Panc1 (cell line): ENCODE measurements at regions not wholly inside any gene's neighbourhood (a gene's known extent, or its start where the extent isn't known, plus 50 kb on each side); places are given as distances from the start of the nearest gene placed in this dataset.

Experiments used
- ATAC-seq: fragments of 200-7000 bp; cut with Tn5 transposase; 2 replicates; pipeline ENCODE4 v1.9.1; 2020; ENCODE audit warnings: mild to moderate bottlenecking, moderate library complexity
- BruUV-seq: library from RNA; stranded (reverse); fragments of 400-500 nt; replicated peaks from 2 replicates; lab custom pipeline; 2021; lab: Mats Ljungman, UMichigan
- CTCF ChIA-PET: fragments of 300-600 bp; sonication (Branson Sonifier 250); formaldehyde crosslinking; loops from one replicate; lab custom pipeline; 2022; ENCODE audit warnings: antibody characterized with exemption; lab: Charles Lee
- POLR2A ChIA-PET: fragments of 300-600 bp; sonication (Branson Sonifier 250); formaldehyde crosslinking; loops from one replicate; lab custom pipeline; 2022; ENCODE audit warnings: antibody characterized with exemption; lab: Charles Lee
- DNase-seq: peaks from one replicate; pipeline ENCODE4 v3.0.0-alpha.2; 2010; ENCODE audit warnings: low read depth, low spot score
- H3K27ac ChIP-seq: 2 replicates; pipeline ENCODE4 v1.5.1; 2011; ENCODE audit warnings: mild to moderate bottlenecking, low read length, inconsistent platforms
- H3K27me3 ChIP-seq: fragments of 200-500 bp; sonication (Bioruptor generic); 2 replicates; pipeline ENCODE4 v1.6.0; 2014; ENCODE audit warnings: low read length, inconsistent platforms; ENCODE audit not compliant: control insufficient read depth, insufficient read depth
- H3K36me3 ChIP-seq: fragments of 200-500 bp; sonication (Bioruptor generic); 2 replicates; pipeline ENCODE4 v1.5.1; 2014; ENCODE audit warnings: inconsistent platforms, mild to moderate bottlenecking, low read length, moderate library complexity; ENCODE audit not compliant: control insufficient read depth, insufficient read depth
- H3K4me1 ChIP-seq: 2 replicates; pipeline ENCODE4 v1.5.1; 2011; ENCODE audit warnings: inconsistent platforms, mild to moderate bottlenecking, low read length, moderate library complexity; ENCODE audit not compliant: control insufficient read depth, insufficient read depth
- H3K4me3 ChIP-seq, 2 experiments: 2 replicates each; pipeline ENCODE4 v1.5.1; 2011 to 2012; ENCODE audit warnings: low read depth in 2 of 2, low read length in 2 of 2, mild to moderate bottlenecking in 2 of 2, inconsistent platforms in 1 of 2, moderate library complexity in 1 of 2
- H3K9me3 ChIP-seq: fragments of 200-500 bp; sonication (Bioruptor generic); 2 replicates; pipeline ENCODE4 v1.5.1; 2014; ENCODE audit warnings: low read depth, mild to moderate bottlenecking, inconsistent platforms, low read length, moderate library complexity; ENCODE audit not compliant: control insufficient read depth, insufficient read depth
- CTCF ChIP-seq: fragments of 450-650 bp; IDR thresholded peaks from 2 replicates; pipeline ENCODE4 v1.5.1; 2017; ENCODE audit warnings: mild to moderate bottlenecking
- POLR2AphosphoS5 ChIP-seq: IDR thresholded peaks from 2 replicates; pipeline ENCODE4 v1.6.1; 2012; ENCODE audit warnings: mild to moderate bottlenecking, low read depth, low read length, moderate library complexity
- SIN3A ChIP-seq: IDR thresholded peaks from 2 replicates; pipeline ENCODE4 v1.6.1; 2012; ENCODE audit warnings: low read depth, mild to moderate bottlenecking, low read length, moderate library complexity, borderline replicate concordance; ENCODE audit not compliant: insufficient read depth
- TCF7L2 ChIP-seq: IDR thresholded peaks from 2 replicates; pipeline ENCODE4 v1.6.1; 2011; ENCODE audit warnings: mild to moderate bottlenecking, low read depth, low read length, inconsistent platforms
- in situ Hi-C: cut with HindIII; loops from 2 replicates; pipeline ENCODE4 v1.10.0; 2016; ENCODE audit warnings: low sequenced_read_pairs, low pct_unique_long_range_greater_than_20kb
- intact Hi-C: fragments of 100-400 bp; cut with micrococcal nuclease; formaldehyde crosslinking; loops from one replicate; pipeline ENCODE4 v1.10.0; 2022; ENCODE audit not compliant: unreplicated experiment
- TF ChIP-seq, protein P1 (sequence below), 2 experiments: IDR thresholded peaks; 2 replicates each; pipeline ENCODE4 v1.6.1; 2011 to 2012; ENCODE audit warnings: low read depth in 2 of 2, control low read depth in 1 of 2, low read length in 1 of 2, mild to moderate bottlenecking in 1 of 2, moderate library complexity in 1 of 2; ENCODE audit not compliant: insufficient read depth in 1 of 2

DNA sequence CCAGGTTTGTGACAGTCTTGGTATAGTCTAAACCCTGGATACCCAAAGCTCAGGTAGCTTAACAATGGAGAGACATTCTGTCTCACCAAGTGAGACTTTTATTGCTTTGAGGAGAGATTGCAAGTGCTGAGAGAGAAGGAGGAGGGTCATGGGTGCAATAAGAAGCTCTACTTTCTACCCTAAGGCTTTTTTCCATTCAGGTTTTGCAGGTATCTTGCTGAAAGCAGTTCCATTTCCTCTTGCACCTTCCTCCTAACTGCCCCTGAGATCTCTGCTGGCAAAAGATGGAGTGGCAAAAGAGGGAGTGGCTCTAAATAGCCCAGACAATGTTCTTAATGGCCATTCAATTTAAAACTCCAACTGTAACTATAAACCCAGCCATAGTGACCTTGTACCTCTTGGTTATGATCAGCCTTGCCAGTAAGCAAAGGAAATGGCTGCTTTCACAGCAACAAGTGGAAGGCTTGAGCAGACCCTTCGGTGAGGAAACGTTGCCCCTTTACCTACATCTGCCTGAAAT, 105.6 kb upstream of the CPEB2 start:
- DNase-seq (no peak), ATAC-seq (no peak)
- Histone ChIP-seq H3K27me3 (no peaks in the 10 kb centered on the region), H3K4me1 (no peaks in the 10 kb centered on the region), H3K36me3 (no peaks in the 10 kb centered on the region), H3K27ac (no peak overlapping the region), H3K9me3 (no peaks in the 10 kb centered on the region), H3K4me3 (no peak overlapping the region)
- intact Hi-C loops: no loop called here
- ChIA-PET POLR2A (no interaction called here), CTCF (no interaction called here)
- TF ChIP-seq SIN3A: no peak
- TF ChIP-seq CTCF: no peak
- no peak for TF ChIP-seq TCF7L2
- TF ChIP-seq, protein P1, sequence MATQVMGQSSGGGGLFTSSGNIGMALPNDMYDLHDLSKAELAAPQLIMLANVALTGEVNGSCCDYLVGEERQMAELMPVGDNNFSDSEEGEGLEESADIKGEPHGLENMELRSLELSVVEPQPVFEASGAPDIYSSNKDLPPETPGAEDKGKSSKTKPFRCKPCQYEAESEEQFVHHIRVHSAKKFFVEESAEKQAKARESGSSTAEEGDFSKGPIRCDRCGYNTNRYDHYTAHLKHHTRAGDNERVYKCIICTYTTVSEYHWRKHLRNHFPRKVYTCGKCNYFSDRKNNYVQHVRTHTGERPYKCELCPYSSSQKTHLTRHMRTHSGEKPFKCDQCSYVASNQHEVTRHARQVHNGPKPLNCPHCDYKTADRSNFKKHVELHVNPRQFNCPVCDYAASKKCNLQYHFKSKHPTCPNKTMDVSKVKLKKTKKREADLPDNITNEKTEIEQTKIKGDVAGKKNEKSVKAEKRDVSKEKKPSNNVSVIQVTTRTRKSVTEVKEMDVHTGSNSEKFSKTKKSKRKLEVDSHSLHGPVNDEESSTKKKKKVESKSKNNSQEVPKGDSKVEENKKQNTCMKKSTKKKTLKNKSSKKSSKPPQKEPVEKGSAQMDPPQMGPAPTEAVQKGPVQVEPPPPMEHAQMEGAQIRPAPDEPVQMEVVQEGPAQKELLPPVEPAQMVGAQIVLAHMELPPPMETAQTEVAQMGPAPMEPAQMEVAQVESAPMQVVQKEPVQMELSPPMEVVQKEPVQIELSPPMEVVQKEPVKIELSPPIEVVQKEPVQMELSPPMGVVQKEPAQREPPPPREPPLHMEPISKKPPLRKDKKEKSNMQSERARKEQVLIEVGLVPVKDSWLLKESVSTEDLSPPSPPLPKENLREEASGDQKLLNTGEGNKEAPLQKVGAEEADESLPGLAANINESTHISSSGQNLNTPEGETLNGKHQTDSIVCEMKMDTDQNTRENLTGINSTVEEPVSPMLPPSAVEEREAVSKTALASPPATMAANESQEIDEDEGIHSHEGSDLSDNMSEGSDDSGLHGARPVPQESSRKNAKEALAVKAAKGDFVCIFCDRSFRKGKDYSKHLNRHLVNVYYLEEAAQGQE (IDR thresholded peaks at IDR 0.05; ENCODE audit: insufficient read depth in 1 of 2, low read depth in 2 of 2, low read length in 1 of 2): no peak
- no peak for TF ChIP-seq POLR2AphosphoS5
- in situ Hi-C loops: no loop called here
- BruUV-seq: no TSS peak

- H3K27me3 ChIP-seq: no peaks in the 10 kb centered on the region
- in situ Hi-C loops: no loop called here
- no peaks in the 10 kb centered on the region for H3K36me3 ChIP-seq
- POLR2A ChIA-PET: no interaction called here
- DNase-seq (no peak), ATAC-seq (no peak)
- BruUV-seq: no TSS peak
- H3K4me1 ChIP-seq: no peaks in the 10 kb centered on the region
- TF ChIP-seq TCF7L2: no peak
- TF ChIP-seq CTCF: no peak
- no peak for TF ChIP-seq SIN3A
- TF ChIP-seq POLR2AphosphoS5: no peak
- TF ChIP-seq, protein P1 (IDR thresholded peaks at IDR 0.05; ENCODE audit: insufficient read depth in 1 of 2, low read depth in 2 of 2, low read length in 1 of 2): no peak
- intact Hi-C loops: no loop called here
- H3K27ac ChIP-seq: no peak overlapping the region
- CTCF ChIA-PET: no interaction called here
- H3K4me3 ChIP-seq: no peak overlapping the region
- H3K9me3 ChIP-seq: no peaks in the 10 kb centered on the region
Observed at GRCh38 chr4:14897217-14897616, 105.1 kb upstream of the CPEB2 start.
